Breast epithelium (tissue), 3 donors: ENCODE measurements at regions not wholly inside any gene's neighbourhood (a gene's known extent, or its start where the extent isn't known, plus 50 kb on each side); places are given as distances from the start of the nearest gene placed in this dataset.

Source experiments
- CTCF ChIP-seq, 3 donors: fragments of 450-650 bp; IDR thresholded peaks; one replicate each; pipeline ENCODE4 v1.5.1; 2016 to 2017; ENCODE audit warnings: antibody characterized with exemption in 3 of 3, mild to moderate bottlenecking in 3 of 3, moderate library complexity in 3 of 3
- POLR2A ChIP-seq: fragments of 450-650 bp; IDR thresholded peaks from one replicate; pipeline ENCODE4 v1.6.1; 2016; ENCODE audit warnings: antibody characterized with exemption, mild to moderate bottlenecking, moderate library complexity

- TF ChIP-seq CTCF (IDR thresholded peaks at IDR 0.05) (no peak), POLR2A (no peak)
Observed at GRCh38 chr6:142521791-142522190, 220.0 kb downstream of the ADGRG6 start.
